ENCODE measurements at regions not wholly inside any gene's neighbourhood (a gene's known extent, or its start where the extent isn't known, plus 50 kb on each side); places are given as distances from the start of the nearest gene placed in this dataset.

GRCh38 chr12:18794000-18794399, 56.1 kb downstream of the CAPZA3 start:
- H3K27me3 Mint-ChIP-seq (ENCODE audit: low read depth) = no peaks in the 10 kb centered on the region
- ATAC-seq (no peak), DNase-seq (no peak)
- H3K36me3 Mint-ChIP-seq (ENCODE audit: low read depth) = no peaks in the 10 kb centered on the region
- CTCF ChIA-PET = no interaction called here
- POLR2A ChIA-PET = no interaction called here
- no peaks in the 10 kb centered on the region for H3K4me1 Mint-ChIP-seq (ENCODE audit: low read depth)
- no peak overlapping the region for H3K4me3 Mint-ChIP-seq
- H3K27ac Mint-ChIP-seq = no peak overlapping the region
- no peaks in the 10 kb centered on the region for H3K9me3 Mint-ChIP-seq (ENCODE audit: insufficient read depth)

- Mint-ChIP-seq H3K4me3 (no peak overlapping the region), H3K27me3 (ENCODE audit: low read depth) (no peaks in the 10 kb centered on the region), H3K27ac (no peak overlapping the region), H3K36me3 (ENCODE audit: low read depth) (no peaks in the 10 kb centered on the region), H3K9me3 (ENCODE audit: insufficient read depth) (no peaks in the 10 kb centered on the region), H3K4me1 (ENCODE audit: low read depth) (no peaks in the 10 kb centered on the region)
- no peak for ATAC-seq
- POLR2A ChIA-PET = no interaction called here
- CTCF ChIA-PET = no interaction called here
- no peak for DNase-seq
These were observed 59.7 kb downstream of the CAPZA3 start for GRCh38 chr12:18797604-18798003.

- no peak overlapping the region for H3K4me3 Mint-ChIP-seq
- no peak overlapping the region for H3K27ac Mint-ChIP-seq
- no peaks in the 10 kb centered on the region for H3K27me3 Mint-ChIP-seq (ENCODE audit: low read depth)
- no peaks in the 10 kb centered on the region for H3K4me1 Mint-ChIP-seq (ENCODE audit: low read depth)
- H3K36me3 Mint-ChIP-seq (ENCODE audit: low read depth) = no peaks in the 10 kb centered on the region
- POLR2A ChIA-PET = no interaction called here
- CTCF ChIA-PET = no interaction called here
- DNase-seq = no peak
- H3K9me3 Mint-ChIP-seq (ENCODE audit: insufficient read depth) = no peaks in the 10 kb centered on the region
- ATAC-seq = no peak
These were observed 60.8 kb downstream of the CAPZA3 start for GRCh38 chr12:18798535-18799361.

GRCh38 chr12:18799561-18799960, 61.6 kb downstream of the CAPZA3 start:
- no peak for ATAC-seq
- H3K4me1 Mint-ChIP-seq (ENCODE audit: low read depth) = no peaks in the 10 kb centered on the region
- no peak overlapping the region for H3K4me3 Mint-ChIP-seq
- ChIA-PET CTCF (no interaction called here), POLR2A (no interaction called here)
- no peaks in the 10 kb centered on the region for H3K36me3 Mint-ChIP-seq (ENCODE audit: low read depth)
- no peaks in the 10 kb centered on the region for H3K27me3 Mint-ChIP-seq (ENCODE audit: low read depth)
- no peaks in the 10 kb centered on the region for H3K9me3 Mint-ChIP-seq (ENCODE audit: insufficient read depth)
- DNase-seq = no peak
- H3K27ac Mint-ChIP-seq = no peak overlapping the region

GRCh38 chr12:18805516-18806248, 67.8 kb downstream of the CAPZA3 start:
- Mint-ChIP-seq H3K4me1 (ENCODE audit: low read depth) (no peaks in the 10 kb centered on the region), H3K27ac (no peak overlapping the region), H3K36me3 (ENCODE audit: low read depth) (no peaks in the 10 kb centered on the region), H3K9me3 (ENCODE audit: insufficient read depth) (no peaks in the 10 kb centered on the region), H3K27me3 (ENCODE audit: low read depth) (no peaks in the 10 kb centered on the region), H3K4me3 (no peak overlapping the region)
- ChIA-PET CTCF (no interaction called here), POLR2A (no interaction called here)
- no peak for DNase-seq
- ATAC-seq = no peak

GRCh38 chr12:18807714-18808113, 69.8 kb downstream of the CAPZA3 start:
- H3K9me3 Mint-ChIP-seq (ENCODE audit: insufficient read depth) = no peaks in the 10 kb centered on the region
- DNase-seq = no peak

GRCh38 chr12:18808221-18808620, 70.3 kb downstream of the CAPZA3 start:
- Mint-ChIP-seq H3K27ac (no peak overlapping the region), H3K36me3 (ENCODE audit: low read depth) (no peaks in the 10 kb centered on the region), H3K27me3 (ENCODE audit: low read depth) (no peaks in the 10 kb centered on the region), H3K4me1 (ENCODE audit: low read depth) (no peaks in the 10 kb centered on the region), H3K9me3 (ENCODE audit: insufficient read depth) (no peaks in the 10 kb centered on the region), H3K4me3 (no peak overlapping the region)
- no peak for DNase-seq
- no peak for ATAC-seq
- POLR2A ChIA-PET = no interaction called here
- CTCF ChIA-PET = no interaction called here

More at GRCh38 chr12:18807714-18808113, 69.8 kb downstream of the CAPZA3 start:
- no peak for ATAC-seq
- no peaks in the 10 kb centered on the region for H3K36me3 Mint-ChIP-seq (ENCODE audit: low read depth)
- H3K27me3 Mint-ChIP-seq (ENCODE audit: low read depth) = no peaks in the 10 kb centered on the region
- H3K4me1 Mint-ChIP-seq (ENCODE audit: low read depth) = no peaks in the 10 kb centered on the region
- H3K4me3 Mint-ChIP-seq = no peak overlapping the region
- POLR2A ChIA-PET = no interaction called here
- CTCF ChIA-PET = no interaction called here
- no peak overlapping the region for H3K27ac Mint-ChIP-seq

GRCh38 chr12:18810537-18811253, 72.8 kb downstream of the CAPZA3 start:
- Mint-ChIP-seq H3K36me3 (ENCODE audit: low read depth) (no peaks in the 10 kb centered on the region), H3K4me1 (ENCODE audit: low read depth) (no peaks in the 10 kb centered on the region), H3K4me3 (no peak overlapping the region), H3K9me3 (ENCODE audit: insufficient read depth) (no peaks in the 10 kb centered on the region), H3K27me3 (ENCODE audit: low read depth) (no peaks in the 10 kb centered on the region), H3K27ac (no peak overlapping the region)
- DNase-seq (no peak), ATAC-seq (no peak)
- CTCF ChIA-PET = no interaction called here
- POLR2A ChIA-PET = no interaction called here

- H3K4me1 Mint-ChIP-seq (ENCODE audit: low read depth) = no peaks in the 10 kb centered on the region
- no peak overlapping the region for H3K4me3 Mint-ChIP-seq
- no peaks in the 10 kb centered on the region for H3K36me3 Mint-ChIP-seq (ENCODE audit: low read depth)
- DNase-seq = no peak
- H3K27ac Mint-ChIP-seq = no peak overlapping the region
- POLR2A ChIA-PET = no interaction called here
- H3K9me3 Mint-ChIP-seq (ENCODE audit: insufficient read depth) = no peaks in the 10 kb centered on the region
- H3K27me3 Mint-ChIP-seq (ENCODE audit: low read depth) = no peaks in the 10 kb centered on the region
- no peak for ATAC-seq
- CTCF ChIA-PET = no interaction called here
These were observed 73.4 kb downstream of the CAPZA3 start for GRCh38 chr12:18811273-18811672.

GRCh38 chr12:18813753-18814152, 75.8 kb downstream of the CAPZA3 start:
- ChIA-PET CTCF (no interaction called here), POLR2A (no interaction called here)
- Mint-ChIP-seq H3K36me3 (ENCODE audit: low read depth) (no peaks in the 10 kb centered on the region), H3K9me3 (ENCODE audit: insufficient read depth) (no peaks in the 10 kb centered on the region), H3K4me1 (ENCODE audit: low read depth) (no peaks in the 10 kb centered on the region), H3K27me3 (ENCODE audit: low read depth) (no peaks in the 10 kb centered on the region), H3K4me3 (no peak overlapping the region), H3K27ac (no peak overlapping the region)
- ATAC-seq = no peak
- no peak for DNase-seq

GRCh38 chr12:18818579-18819268, 80.8 kb downstream of the CAPZA3 start:
- no peak overlapping the region for H3K27ac Mint-ChIP-seq
- no peaks in the 10 kb centered on the region for H3K36me3 Mint-ChIP-seq (ENCODE audit: low read depth)
- no peak overlapping the region for H3K4me3 Mint-ChIP-seq
- no peaks in the 10 kb centered on the region for H3K9me3 Mint-ChIP-seq (ENCODE audit: insufficient read depth)
- POLR2A ChIA-PET = no interaction called here
- ATAC-seq (no peak), DNase-seq (no peak)
- CTCF ChIA-PET = no interaction called here
- no peaks in the 10 kb centered on the region for H3K27me3 Mint-ChIP-seq (ENCODE audit: low read depth)
- no peaks in the 10 kb centered on the region for H3K4me1 Mint-ChIP-seq (ENCODE audit: low read depth)

GRCh38 chr12:18819484-18819883, 81.6 kb downstream of the CAPZA3 start:
- DNase-seq (no peak), ATAC-seq (no peak)
- H3K36me3 Mint-ChIP-seq (ENCODE audit: low read depth) = no peaks in the 10 kb centered on the region
- H3K9me3 Mint-ChIP-seq (ENCODE audit: insufficient read depth) = no peaks in the 10 kb centered on the region
- no peaks in the 10 kb centered on the region for H3K4me1 Mint-ChIP-seq (ENCODE audit: low read depth)
- H3K4me3 Mint-ChIP-seq = no peak overlapping the region
- no peaks in the 10 kb centered on the region for H3K27me3 Mint-ChIP-seq (ENCODE audit: low read depth)
- POLR2A ChIA-PET = no interaction called here
- CTCF ChIA-PET = no interaction called here
- no peak overlapping the region for H3K27ac Mint-ChIP-seq
